HFF-Myc (cell line): ENCODE measurements at regions not wholly inside any gene's neighbourhood (a gene's known extent, or its start where the extent isn't known, plus 50 kb on each side); places are given as distances from the start of the nearest gene placed in this dataset.
"Not testable (repeated sequence)": the region's sequence is repeated elsewhere in the genome, so short reads cannot be mapped to it uniquely, and the experiment has no call there.

Source experiments
- DNase-seq: peaks from one replicate; pipeline ENCODE4 v3.0.0-alpha.2; 2011; ENCODE audit warnings: low read depth; ENCODE audit errors: extremely low read depth
- H3K4me3 ChIP-seq: replicated peaks from 2 replicates; pipeline ENCODE4 v1.5.1; 2011; ENCODE audit warnings: low read depth, mild to moderate bottlenecking, control low read depth, low read length

GRCh38 chr4:49262786-49263185 lies 276.7 kb downstream of the CWH43 start:
- H3K4me3 ChIP-seq, DNase-seq: not testable (repeated sequence)

DNA sequence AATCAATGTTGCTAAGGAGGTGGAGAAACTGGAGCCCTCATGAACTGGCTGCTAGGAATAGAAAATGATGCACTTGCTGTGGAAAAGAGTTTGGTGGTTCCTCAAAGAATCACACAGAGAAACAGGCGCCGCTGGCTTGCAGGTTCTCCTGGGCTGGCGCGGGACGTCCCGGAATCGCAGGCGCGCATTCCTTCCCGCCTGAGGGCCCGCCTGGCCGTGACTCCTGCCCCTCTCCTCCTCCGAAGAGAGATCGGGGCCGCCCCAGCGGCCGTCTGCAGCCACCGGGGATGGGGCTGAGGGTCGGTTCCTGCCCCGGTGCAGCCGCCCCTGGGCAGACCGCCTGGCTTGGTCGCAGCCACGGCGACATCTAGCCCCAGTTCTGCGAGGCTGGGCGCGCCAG lies 284.4 kb downstream of the CWH43 start:
- not testable (repeated sequence) for DNase-seq, H3K4me3 ChIP-seq

DNA sequence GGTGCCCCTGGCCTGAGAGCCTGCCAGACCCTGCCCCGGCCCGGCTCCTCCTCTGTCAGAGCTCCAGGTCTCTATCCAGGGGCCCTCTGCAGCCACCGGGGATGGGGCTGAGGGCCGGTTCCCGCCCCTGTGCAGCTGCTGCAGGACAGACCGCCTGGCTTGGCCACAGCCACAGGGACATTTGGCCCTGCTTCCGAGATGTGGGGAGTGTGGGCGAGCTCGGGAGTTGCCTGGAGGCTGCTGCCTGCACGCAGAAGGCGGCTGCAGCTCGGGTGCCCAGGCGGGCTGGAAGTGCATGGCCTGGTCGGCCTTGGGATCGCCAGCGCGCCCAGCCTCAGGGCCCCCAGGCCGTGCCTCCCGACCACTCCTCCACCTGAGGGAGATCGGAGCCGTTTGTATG lies 284.8 kb downstream of the CWH43 start:
- DNase-seq, H3K4me3 ChIP-seq: not testable (repeated sequence)

- not testable (repeated sequence) for DNase-seq, H3K4me3 ChIP-seq
These were observed 299.8 kb downstream of the CWH43 start for GRCh38 chr4:49285905-49286304.

DNA sequence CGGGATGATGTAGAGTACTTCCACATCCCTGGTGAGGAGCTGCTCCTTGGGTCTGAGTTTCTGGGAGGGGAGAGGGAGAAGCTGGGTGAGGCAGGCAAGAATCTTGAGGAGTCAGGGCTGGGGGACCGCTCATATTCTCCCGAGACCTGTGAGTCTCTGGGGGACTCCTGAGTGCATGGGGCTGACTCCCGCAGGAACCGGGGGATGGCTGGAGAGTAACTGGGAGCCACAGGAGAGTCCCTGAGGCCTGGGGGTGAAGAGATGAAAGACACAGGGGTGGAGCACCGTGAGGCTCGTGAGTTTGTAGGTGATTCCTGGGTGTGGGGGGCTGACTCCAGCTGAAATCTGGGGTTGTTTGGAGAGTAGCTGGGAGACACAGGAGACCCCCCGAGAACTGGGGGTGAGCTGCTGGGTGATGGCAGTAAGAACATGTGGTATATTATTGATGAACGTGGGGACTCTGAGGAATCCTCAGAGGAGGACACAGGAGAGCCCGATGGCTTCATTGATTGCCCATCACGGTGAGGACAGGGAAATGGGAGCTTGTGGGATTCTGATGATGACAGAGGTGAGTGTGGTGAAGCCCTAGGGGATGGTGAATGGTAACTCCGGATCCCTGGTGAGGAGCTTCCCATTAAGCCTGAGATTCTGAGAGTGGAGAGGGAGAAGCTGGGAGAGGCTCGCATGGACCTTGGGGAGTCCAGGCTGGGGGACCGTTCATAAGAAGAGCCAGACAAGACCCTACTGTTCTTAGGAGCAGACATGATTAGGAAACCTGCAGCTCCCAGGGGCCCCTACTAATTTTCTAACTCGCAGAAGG lies 301.1 kb downstream of the CWH43 start:
- not testable (repeated sequence) for DNase-seq, H3K4me3 ChIP-seq

DNA sequence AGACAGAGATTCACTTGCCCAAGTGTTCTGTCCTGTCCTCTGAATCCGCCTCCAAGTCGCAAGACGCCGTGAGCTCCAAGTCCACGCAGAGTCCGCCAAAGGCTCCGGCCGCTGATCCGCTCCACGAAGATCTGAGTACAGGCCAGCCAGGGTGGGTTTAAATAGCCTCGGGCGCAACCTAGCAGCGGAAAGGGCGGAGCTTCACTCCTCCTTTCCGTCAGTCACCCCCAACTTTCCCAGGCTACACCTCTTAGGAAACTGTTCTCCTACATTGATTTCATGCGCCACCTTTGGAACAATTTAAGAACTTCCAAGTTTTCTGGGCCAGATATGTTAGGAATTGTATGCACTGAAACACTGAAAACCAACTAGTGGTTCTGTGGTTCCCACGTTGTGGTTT lies 301.8 kb downstream of the CWH43 start:
- not testable (repeated sequence) for DNase-seq, H3K4me3 ChIP-seq

DNA sequence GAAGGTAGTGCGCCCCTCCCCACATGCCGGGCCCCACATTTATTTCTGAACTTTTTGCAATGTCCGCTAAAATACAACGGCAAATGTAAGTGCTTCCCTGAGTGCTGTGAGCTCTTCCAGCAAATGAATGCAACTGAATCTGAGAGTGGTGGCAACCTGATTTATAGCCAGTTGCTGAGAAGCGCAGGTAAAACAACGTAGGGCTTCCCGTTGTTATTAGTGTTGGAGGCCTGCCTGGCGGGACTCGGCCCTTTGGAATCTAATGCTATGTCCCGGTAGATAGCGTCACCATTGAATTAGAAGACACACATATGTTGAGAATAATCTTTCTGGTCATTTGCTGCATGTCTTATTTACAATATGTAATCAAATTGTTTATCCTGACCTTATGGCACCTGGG lies 302.7 kb downstream of the CWH43 start:
- not testable (repeated sequence) for DNase-seq, H3K4me3 ChIP-seq

DNA sequence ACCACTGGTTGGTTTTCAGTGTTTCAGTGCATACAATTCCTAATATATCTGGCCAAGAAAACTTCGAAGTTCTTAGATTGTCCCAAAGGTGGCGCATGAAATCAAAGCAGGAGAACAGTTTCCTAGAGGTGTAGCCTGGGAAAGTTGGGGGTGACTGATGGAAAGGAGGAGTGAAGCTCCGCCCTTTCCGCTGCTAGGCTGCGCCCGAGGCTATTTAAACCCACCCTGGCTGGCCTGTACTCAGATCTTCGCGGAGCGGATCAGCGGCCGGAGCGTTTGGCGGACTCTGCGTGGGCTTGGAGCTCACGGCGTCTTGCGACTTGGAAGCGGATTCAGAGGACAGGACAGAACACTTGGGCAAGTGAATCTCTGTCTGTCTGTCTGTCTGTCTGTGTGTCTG lies 328.7 kb downstream of the CWH43 start:
- not testable (repeated sequence) for DNase-seq, H3K4me3 ChIP-seq

DNA sequence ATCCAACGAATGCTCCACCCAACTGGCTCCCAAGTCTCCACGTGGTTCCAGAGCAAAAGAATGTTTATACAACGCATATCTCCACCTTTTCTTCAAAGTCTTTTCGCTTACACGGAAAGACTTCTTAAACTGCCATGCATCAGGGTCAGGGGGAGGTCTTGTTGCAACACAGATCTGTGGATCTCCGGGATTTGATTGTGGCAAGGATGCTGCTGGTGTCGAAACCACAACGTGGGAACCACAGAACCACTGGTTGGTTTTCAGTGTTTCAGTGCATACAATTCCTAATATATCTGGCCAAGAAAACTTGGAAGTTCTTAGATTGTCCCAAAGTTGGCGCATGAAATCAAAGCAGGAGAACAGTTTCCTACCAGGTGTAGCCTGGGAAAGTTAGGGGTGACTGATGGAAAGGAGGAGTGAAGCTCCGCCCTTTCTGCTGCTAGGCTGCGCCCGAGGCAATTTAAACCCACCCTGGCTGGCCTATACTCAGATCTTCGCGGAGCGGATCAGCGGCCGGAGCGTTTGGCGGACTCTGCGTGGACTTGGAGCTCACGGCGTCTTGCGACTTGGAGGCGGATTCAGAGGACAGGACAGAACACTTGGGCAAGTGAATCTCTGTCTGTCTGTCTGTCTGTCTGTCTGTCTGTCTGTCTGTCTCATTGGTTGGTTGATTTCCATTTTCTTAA lies 334.8 kb downstream of the CWH43 start:
- DNase-seq, H3K4me3 ChIP-seq: not testable (repeated sequence)

DNA sequence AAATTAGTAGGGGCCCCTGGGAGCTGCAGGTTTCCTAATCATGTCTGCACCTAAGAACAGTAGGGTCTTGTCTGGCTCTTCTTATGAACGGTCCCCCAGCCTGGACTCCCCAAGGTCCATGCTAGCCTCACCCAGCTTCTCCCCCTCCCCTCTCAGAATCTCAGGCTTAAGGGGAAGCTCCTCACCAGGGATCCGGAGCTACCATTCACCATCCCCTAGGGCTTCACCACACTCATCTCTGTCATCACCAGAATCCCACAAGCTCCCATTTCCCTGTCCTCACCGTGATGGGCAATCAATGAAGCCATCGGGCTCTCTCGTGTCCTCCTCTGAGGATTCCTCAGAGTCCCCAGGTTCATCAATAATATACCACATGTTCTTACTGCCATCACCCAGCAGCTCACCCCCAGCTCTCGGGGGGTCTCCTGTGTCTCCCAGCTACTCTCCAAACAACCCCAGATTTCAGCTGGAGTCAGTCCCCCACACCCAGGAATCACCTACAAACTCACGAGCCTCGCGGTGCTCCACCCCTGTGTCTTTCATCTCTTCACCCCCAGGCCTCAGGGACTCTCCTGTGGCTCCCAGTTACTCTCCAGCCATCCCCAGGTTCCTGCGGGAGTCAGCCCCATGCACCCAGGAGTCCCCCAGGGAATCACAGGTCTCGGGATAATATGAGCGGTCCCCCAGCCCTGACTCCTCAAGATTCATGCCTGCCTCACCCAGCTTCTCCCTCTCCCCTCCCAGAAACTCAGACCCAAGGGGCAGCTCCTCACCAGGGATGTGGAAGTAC lies 335.6 kb downstream of the CWH43 start:
- not testable (repeated sequence) for H3K4me3 ChIP-seq, DNase-seq

DNA sequence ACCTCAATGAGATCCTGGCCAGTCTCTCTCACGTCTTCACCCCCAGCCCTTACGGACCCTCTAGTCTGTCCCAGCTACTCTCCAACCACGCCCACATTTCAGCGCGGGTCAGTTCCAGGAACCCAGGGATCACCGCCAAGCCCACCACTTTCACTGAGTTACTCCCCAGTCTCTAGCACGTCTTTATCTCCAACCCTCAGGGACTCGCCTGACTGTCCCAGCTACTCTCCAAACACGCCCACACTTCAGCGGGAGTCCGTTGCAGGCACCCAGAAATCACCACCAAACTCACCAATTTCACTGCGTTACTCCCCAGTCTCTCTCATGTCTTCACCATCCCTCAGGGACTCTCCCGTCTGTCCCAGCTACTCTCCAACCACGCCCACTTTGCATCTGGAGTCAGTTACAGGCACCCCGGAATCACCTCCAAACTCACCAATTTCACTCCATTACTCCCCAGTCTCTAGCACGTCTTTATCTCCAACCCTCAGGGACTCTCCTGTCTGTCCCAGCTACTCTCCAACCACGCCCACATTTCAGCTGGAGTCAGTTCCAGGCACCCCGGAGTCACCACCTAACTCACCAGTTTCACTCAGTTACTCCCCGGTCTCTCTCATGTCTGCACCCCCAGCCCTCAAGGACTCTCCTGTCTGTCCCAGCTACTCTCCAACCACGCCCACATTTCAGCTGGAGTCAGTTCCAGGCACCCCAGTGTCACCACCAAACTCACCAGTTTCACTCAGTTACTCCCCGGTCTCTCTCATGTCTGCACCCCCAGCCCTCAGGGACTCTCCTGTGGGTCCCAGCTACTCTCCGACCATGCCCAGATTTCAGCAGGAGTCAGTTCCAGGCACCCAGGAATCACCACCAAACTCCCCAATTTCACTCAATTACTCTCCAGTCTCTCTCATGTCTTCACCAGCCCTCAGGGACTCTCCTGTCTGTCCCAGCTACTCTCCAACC lies 336.8 kb downstream of the CWH43 start:
- H3K4me3 ChIP-seq, DNase-seq: not testable (repeated sequence)

GRCh38 chr4:49323573-49323940 lies 337.5 kb downstream of the CWH43 start:
- DNase-seq, H3K4me3 ChIP-seq: not testable (repeated sequence)
